ENCODE measurements at regions not wholly inside any gene's neighbourhood (a gene's known extent, or its start where the extent isn't known, plus 50 kb on each side); places are given as distances from the start of the nearest gene placed in this dataset.

DNA sequence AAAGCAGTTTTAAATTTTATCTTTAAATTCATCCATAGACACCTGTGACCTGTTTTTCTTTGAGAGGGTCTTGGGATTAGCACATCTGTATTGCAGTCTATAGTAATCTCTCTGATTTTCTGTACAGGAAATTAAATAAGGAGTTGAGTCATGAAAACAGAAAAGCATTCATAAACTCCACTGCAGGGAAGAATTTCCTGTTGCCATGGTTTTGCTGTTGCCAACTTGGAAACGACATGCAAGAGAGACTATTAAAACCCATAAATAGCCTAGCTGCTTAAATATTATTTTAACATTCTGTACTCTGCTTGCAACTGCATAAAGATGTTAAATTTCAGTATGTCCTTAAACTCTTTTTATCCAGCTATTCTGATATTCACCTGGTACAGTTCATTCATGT, 281.0 kb upstream of the RGS6 start:
- Histone ChIP-seq H3K4me3 (no peak overlapping the region), H3K9me3 (peaks cover 0 to 11% of the 10 kb centered on the region in 2 donors), H3K27me3 (no peaks in the 10 kb centered on the region), H3K27ac (peak overlapping the region in 1 of 4 donors; percentile 8), H3K36me3 (peaks cover 0 to 11% (median under 1%) of the 10 kb centered on the region in 4 donors), H3K4me1 (peaks cover 0 to 12% (median 2%) of the 10 kb centered on the region in 4 donors)
- intact Hi-C loops (cut with DNase I; ENCODE audit: low total_unique reads) (no loop called here), in situ Hi-C loops (cut with MboI; ENCODE audit: low pct_ligation_motif_present in 1 of 4, low pct_unique_long_range_greater_than_20kb in 1 of 4, low sequenced_read_pairs in 3 of 4) (no loop called here)
- 45 to 47% methylated on average over 1 of the region's 1 CpG for WGBS, 2 donors (ENCODE audit: low coverage in 1 of 2)
- no peak for DNase-seq
- TF ChIP-seq POLR2AphosphoS5 (IDR thresholded peaks at IDR 0.05) (no peak), EP300 (IDR thresholded peaks at IDR 0.05; ENCODE audit: low read depth) (no peak)
- TF ChIP-seq, protein P1, sequence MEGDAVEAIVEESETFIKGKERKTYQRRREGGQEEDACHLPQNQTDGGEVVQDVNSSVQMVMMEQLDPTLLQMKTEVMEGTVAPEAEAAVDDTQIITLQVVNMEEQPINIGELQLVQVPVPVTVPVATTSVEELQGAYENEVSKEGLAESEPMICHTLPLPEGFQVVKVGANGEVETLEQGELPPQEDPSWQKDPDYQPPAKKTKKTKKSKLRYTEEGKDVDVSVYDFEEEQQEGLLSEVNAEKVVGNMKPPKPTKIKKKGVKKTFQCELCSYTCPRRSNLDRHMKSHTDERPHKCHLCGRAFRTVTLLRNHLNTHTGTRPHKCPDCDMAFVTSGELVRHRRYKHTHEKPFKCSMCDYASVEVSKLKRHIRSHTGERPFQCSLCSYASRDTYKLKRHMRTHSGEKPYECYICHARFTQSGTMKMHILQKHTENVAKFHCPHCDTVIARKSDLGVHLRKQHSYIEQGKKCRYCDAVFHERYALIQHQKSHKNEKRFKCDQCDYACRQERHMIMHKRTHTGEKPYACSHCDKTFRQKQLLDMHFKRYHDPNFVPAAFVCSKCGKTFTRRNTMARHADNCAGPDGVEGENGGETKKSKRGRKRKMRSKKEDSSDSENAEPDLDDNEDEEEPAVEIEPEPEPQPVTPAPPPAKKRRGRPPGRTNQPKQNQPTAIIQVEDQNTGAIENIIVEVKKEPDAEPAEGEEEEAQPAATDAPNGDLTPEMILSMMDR (IDR thresholded peaks at IDR 0.05): no peak

DNA sequence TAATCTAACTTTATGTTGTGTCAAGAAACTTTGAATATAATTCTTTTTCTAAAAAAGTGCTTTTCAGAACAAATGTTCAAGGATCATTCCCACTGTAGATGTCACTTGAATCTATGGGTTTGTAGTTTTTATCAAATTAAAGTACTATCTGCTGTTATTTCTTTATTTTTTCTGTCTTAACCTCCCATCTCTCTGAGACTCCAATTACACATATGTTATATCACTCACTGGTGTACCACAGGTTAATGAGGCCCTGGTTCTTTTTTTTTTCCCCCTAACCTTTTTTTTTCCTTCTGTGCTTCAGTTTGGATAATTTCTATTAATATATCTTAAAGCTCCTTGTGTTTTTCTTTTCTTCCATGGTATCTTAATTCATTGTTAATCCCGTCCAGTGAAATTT, 279.9 kb upstream of the RGS6 start:
- H3K4me3 ChIP-seq: no peak overlapping the region
- H3K27me3 ChIP-seq: no peaks in the 10 kb centered on the region
- intact Hi-C loops (cut with DNase I; ENCODE audit: low total_unique reads): no loop called here
- 97 to 100% methylated on average over 1 of the region's 1 CpG for whole genome bisulfite sequencing, 2 donors (ENCODE audit: low coverage in 1 of 2)
- peaks cover 0 to 11% (median under 1%) of the 10 kb centered on the region in 4 donors for H3K36me3 ChIP-seq
- in situ Hi-C loops (cut with MboI; ENCODE audit: low pct_ligation_motif_present in 1 of 4, low pct_unique_long_range_greater_than_20kb in 1 of 4, low sequenced_read_pairs in 3 of 4): no loop called here
- TF ChIP-seq EP300 (IDR thresholded peaks at IDR 0.05; ENCODE audit: low read depth): no peak
- no peak for TF ChIP-seq POLR2AphosphoS5 (IDR thresholded peaks at IDR 0.05)
- no peak for TF ChIP-seq POLR2A (IDR thresholded peaks at IDR 0.05)
- TF ChIP-seq, protein P1 (IDR thresholded peaks at IDR 0.05): no peak
- H3K9me3 ChIP-seq: peaks cover 0 to 11% of the 10 kb centered on the region in 2 donors
- DNase-seq: no peak
- H3K27ac ChIP-seq: no peak overlapping the region
- peaks cover 0 to 6% (median under 1%) of the 10 kb centered on the region in 4 donors for H3K4me1 ChIP-seq

DNA sequence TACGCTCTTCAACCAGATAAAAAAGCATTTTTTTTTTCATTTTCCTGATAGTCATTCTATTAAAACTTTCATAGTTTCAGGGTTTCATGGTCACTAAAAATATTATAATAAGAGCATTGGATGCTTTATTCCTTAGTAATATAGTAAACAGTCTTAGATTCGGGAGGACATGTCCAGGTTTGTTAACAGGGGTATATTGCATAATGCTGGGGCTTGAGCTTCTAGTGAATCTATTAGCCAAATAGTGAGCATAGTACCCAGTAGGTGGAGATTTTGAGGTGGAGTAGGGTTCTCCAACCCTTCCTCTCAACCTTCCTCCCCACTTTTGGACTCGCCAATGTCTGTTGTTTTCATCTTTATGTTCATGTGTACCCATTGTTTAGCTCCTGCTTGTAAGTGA, 277.4 kb upstream of the RGS6 start:
- Histone ChIP-seq H3K27me3 (no peaks in the 10 kb centered on the region), H3K27ac (no peak overlapping the region), H3K4me3 (no peak overlapping the region), H3K36me3 (peaks cover 0 to 11% (median under 1%) of the 10 kb centered on the region in 4 donors), H3K4me1 (peaks cover 0 to 13% (median 0%) of the 10 kb centered on the region in 4 donors), H3K9me3 (peaks cover 0 to 11% of the 10 kb centered on the region in 2 donors)
- TF ChIP-seq EP300 (IDR thresholded peaks at IDR 0.05; ENCODE audit: low read depth): no peak
- no peak for TF ChIP-seq POLR2A (IDR thresholded peaks at IDR 0.05)
- TF ChIP-seq, protein P1 (IDR thresholded peaks at IDR 0.05): no peak
- WGBS, 2 donors (ENCODE audit: low coverage in 1 of 2): 96 to 100% methylated on average over 3 of the region's 3 CpGs
- in situ Hi-C loops (cut with MboI; ENCODE audit: low pct_ligation_motif_present in 1 of 4, low pct_unique_long_range_greater_than_20kb in 1 of 4, low sequenced_read_pairs in 3 of 4): no loop called here
- no peak for DNase-seq
- intact Hi-C loops (cut with DNase I; ENCODE audit: low total_unique reads): no loop called here

DNA sequence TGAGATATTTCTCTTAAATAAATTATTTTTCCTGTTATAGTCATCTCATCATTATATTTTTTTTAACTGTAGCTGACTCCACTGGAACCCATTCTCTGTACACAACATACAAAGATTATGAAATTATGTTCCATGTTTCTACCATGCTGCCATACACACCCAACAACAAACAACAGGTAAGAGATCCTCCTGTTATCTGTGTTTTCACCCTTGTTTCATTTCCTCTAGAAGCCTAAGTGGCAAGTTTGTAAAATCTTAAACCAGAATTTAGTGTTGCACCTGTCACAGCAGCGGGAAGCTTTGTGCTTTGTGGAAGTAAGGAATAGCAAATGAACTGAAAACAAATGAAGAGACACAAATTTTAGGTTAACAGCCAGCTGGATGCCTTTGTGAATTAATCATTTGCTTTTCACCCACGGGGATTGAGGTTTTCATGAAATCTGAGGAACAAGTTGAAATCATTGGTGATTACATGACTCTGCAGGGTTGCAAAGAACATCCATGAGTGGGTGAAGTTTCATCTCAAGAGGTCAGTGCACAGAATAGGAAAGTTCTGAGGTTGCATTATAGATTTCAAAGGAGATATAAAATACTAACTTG, 273.9 kb upstream of the RGS6 start:
- H3K27ac ChIP-seq: no peak overlapping the region
- intact Hi-C loops (cut with DNase I; ENCODE audit: low total_unique reads) (no loop called here), in situ Hi-C loops (cut with MboI; ENCODE audit: low pct_ligation_motif_present in 1 of 4, low pct_unique_long_range_greater_than_20kb in 1 of 4, low sequenced_read_pairs in 3 of 4) (no loop called here)
- peaks cover 0 to 9% (median 0%) of the 10 kb centered on the region in 4 donors for H3K36me3 ChIP-seq
- H3K4me1 ChIP-seq: peaks cover 0 to 8% (median 0%) of the 10 kb centered on the region in 4 donors
- TF ChIP-seq, protein P1 (IDR thresholded peaks at IDR 0.05): no peak
- no peak for TF ChIP-seq POLR2AphosphoS5 (IDR thresholded peaks at IDR 0.05)
- no peak for TF ChIP-seq POLR2A (IDR thresholded peaks at IDR 0.05)
- TF ChIP-seq EP300 (IDR thresholded peaks at IDR 0.05; ENCODE audit: low read depth): no peak
- H3K9me3 ChIP-seq: no peaks in the 10 kb centered on the region
- no peaks in the 10 kb centered on the region for H3K27me3 ChIP-seq
- 60 to 63% methylated on average over 1 to 2 of the region's 2 CpGs for WGBS, 2 donors (ENCODE audit: low coverage in 1 of 2)
- H3K4me3 ChIP-seq: no peak overlapping the region
- DNase-seq: no peak

Measured in transverse colon (tissue), 4 donors.